DMS 273 (cell line): ENCODE measurements at regions not wholly inside any gene's neighbourhood (a gene's known extent, or its start where the extent isn't known, plus 50 kb on each side); places are given as distances from the start of the nearest gene placed in this dataset.
"Not testable (repeated sequence)": the region's sequence is repeated elsewhere in the genome, so short reads cannot be mapped to it uniquely, and the experiment has no call there.

Source experiments
- DNase-seq: peaks from one replicate; lab custom pipeline; 2025; ENCODE audit not compliant: unreplicated experiment; lab: John Stamatoyannopoulos, UW

DNA sequence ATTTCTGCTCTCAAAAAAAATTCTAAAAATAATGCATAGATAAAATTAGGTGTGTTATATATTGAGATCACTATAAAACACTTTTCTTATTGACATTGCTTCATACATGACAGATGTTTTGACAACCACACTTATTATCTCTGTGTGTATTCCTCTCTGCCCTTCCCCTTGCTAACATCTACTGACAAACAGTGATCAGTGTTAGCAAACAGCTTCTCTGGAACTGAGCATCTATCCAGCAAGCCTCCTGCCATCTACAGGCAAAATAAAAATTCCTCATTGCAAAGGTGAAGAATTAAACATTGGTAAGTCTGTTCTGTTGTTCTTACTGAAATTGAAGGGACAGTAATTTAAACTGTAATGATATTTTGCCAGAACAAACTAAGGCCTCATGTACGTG lies 2153.9 kb downstream of the NCAM2 start:
- DNase-seq: no peak

DNA sequence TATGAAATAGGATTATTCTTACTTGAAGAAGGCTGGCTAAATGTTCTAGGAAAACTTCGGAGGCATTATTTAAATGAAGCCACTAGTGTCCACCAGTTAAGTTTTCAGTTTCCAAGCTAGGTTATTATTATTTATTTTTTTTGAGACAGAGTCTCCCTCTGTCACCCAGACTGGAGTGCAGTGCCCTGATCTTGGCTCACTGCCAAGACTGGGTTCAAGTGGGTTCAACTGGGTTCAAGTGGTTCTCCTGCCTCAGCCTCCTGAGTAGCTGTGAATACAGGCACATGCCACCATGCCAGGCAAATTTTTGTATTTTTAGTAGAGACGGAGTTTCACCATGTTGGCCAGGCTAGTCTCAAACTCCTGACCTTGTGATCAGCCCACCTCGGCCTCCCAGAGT lies 2155.6 kb downstream of the NCAM2 start:
- not testable (repeated sequence) for DNase-seq

DNA sequence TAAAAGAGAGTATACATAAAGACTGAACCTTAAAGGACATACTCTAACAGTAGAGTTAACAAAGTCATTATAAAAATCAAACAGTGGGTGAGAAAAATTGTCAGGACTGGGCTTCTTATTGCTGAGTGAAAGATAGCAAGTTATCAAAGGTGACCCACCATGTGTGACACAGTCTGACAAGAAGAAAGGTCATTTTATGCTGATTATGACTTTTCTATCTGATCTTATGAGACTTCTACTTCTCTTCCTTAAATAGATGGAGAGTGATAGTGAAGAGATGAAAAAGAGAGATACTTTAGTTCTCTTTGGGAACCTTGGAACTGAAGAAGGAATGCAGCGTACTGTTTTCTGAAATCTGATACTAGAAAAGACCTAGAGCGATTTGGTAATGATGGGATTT lies 2157.1 kb downstream of the NCAM2 start:
- no peak for DNase-seq

DNA sequence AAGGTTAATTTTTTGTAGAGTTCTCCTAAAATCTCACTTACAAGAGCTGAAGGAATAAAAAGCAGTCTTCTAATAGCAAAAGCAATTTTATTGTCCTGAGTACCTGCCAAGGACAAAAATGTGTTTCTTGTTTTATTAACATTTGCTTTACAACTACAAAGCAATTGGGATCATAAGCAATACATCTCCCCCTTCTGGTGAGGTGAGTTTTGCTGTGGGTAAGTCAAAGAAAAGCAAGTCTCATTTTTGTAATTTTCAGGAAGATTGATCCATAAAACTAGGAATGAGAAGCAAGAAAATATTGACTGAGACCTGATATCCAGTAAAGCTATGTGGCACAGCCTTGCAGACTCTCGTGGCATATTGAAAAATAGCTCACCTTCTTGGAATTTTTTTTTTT lies 2162.7 kb downstream of the NCAM2 start:
- peak; percentile 5 for DNase-seq

DNA sequence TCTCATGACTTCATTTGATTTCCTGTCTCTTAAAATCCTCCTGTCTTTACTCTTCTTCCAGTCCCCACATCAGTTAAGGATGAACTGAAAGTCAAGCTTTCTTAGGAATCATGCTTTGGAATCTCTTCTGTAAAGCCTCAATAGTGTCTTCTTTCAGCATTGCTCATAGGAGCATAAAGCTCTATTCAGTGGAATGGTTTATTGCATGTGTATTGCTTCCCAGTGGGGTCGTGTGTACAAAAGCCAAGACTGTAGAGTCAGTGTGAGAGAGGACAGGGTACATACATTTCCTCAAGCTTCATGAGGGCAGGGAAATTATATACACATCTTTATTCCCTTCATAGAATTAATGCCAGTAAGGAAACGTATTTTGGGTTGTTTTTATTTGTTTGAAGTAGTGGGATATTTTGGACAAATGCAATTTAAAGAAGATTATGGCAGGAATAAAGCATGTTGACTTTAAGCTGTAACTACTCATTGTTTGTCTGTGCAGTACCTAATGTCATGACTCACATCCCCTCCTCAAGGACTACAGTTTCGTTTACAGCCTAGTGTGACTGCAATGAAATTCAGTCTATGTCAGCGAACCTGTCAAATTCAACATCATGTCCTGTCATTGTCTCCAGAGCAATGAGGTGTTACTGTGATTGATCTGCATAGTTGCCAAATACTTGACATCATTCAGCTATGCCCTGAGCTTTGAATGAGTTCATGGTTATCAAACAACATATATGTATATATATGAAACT lies 2164.2 kb downstream of the NCAM2 start:
- DNase-seq: no peak
